GM08714 (cell line): ENCODE measurements at regions not wholly inside any gene's neighbourhood (a gene's known extent, or its start where the extent isn't known, plus 50 kb on each side); places are given as distances from the start of the nearest gene placed in this dataset.
"Not testable (repeated sequence)": the region's sequence is repeated elsewhere in the genome, so short reads cannot be mapped to it uniquely, and the experiment has no call there.

Experiments used
- H3K4me3 ChIP-seq: fragments of 200-500 bp; sonication (Bioruptor generic); 2 replicates; pipeline ENCODE4 v1.5.1; 2014; ENCODE audit warnings: mild to moderate bottlenecking, low read length, inconsistent platforms
- ZNF274 ChIP-seq: IDR thresholded peaks from 2 replicates; pipeline ENCODE4 v1.6.1; 2012; ENCODE audit warnings: mild to moderate bottlenecking, low read depth, low read length

GRCh38 chr1:228953207-228953606 is 217.9 kb downstream of the RHOU start:
- no peak for TF ChIP-seq ZNF274
- no peak overlapping the region for H3K4me3 ChIP-seq

GRCh38 chr1:228953808-228954207 is 218.5 kb downstream of the RHOU start:
- not testable (repeated sequence) for H3K4me3 ChIP-seq

- no peak for TF ChIP-seq ZNF274
- no peak overlapping the region for H3K4me3 ChIP-seq
Observed at GRCh38 chr1:228955691-228956090, 220.4 kb downstream of the RHOU start.

GRCh38 chr1:228956864-228957263 is 221.6 kb downstream of the RHOU start:
- TF ChIP-seq ZNF274: no peak

GRCh38 chr1:228957535-228957934 is 222.3 kb downstream of the RHOU start:
- no peak for TF ChIP-seq ZNF274
- no peak overlapping the region for H3K4me3 ChIP-seq

More at GRCh38 chr1:228956864-228957263, 221.6 kb downstream of the RHOU start:
- H3K4me3 ChIP-seq: no peak overlapping the region

GRCh38 chr1:228958121-228958520 is 222.8 kb downstream of the RHOU start:
- no peak overlapping the region for H3K4me3 ChIP-seq
- no peak for TF ChIP-seq ZNF274

DNA sequence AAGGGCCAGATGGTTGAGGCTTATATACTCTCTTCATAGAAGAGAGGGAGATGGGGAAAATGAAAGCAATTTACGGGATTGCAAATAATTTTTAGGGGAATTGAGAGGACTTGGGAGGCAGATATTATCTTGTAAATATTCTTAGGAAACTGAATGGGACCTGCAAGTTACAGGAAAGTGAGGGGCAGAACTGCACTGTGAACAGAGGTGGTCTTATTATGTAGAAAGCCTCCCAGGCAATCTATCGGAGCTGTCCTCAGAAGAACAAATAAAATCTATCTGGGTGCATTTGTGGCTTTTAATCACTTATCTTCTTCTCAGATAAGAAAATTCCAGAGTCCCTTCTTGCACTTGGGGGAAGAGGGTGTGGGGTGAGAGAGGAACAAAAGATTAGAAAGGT is 223.5 kb downstream of the RHOU start:
- TF ChIP-seq ZNF274: no peak
- H3K4me3 ChIP-seq: no peak overlapping the region

- no peak for TF ChIP-seq ZNF274
- H3K4me3 ChIP-seq: no peak overlapping the region
Observed at GRCh38 chr1:228960705-228961104, 225.4 kb downstream of the RHOU start.

GRCh38 chr1:228961511-228961910 is 226.2 kb downstream of the RHOU start:
- no peak for TF ChIP-seq ZNF274

DNA sequence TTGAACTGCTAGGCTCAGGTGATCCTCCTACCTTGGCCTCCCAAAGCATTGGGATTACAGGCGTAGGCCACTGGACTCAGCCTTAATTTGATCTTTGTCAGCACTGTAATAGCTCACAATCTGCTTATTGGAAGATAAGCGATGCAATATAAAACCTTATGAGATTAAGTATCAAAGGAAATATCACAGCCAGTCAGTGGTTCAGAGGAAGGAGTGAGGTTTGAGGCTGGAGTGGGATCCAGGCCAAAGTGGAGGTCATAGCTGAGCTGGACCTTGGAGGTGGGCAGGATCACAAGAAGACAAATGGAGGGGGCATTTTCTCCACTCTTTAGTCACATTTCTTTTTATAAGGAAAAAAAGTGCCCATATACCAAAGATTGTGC is 228.5 kb downstream of the RHOU start:
- no peak overlapping the region for H3K4me3 ChIP-seq
- no peak for TF ChIP-seq ZNF274

More at GRCh38 chr1:228961511-228961910, 226.2 kb downstream of the RHOU start:
- H3K4me3 ChIP-seq: no peak overlapping the region

DNA sequence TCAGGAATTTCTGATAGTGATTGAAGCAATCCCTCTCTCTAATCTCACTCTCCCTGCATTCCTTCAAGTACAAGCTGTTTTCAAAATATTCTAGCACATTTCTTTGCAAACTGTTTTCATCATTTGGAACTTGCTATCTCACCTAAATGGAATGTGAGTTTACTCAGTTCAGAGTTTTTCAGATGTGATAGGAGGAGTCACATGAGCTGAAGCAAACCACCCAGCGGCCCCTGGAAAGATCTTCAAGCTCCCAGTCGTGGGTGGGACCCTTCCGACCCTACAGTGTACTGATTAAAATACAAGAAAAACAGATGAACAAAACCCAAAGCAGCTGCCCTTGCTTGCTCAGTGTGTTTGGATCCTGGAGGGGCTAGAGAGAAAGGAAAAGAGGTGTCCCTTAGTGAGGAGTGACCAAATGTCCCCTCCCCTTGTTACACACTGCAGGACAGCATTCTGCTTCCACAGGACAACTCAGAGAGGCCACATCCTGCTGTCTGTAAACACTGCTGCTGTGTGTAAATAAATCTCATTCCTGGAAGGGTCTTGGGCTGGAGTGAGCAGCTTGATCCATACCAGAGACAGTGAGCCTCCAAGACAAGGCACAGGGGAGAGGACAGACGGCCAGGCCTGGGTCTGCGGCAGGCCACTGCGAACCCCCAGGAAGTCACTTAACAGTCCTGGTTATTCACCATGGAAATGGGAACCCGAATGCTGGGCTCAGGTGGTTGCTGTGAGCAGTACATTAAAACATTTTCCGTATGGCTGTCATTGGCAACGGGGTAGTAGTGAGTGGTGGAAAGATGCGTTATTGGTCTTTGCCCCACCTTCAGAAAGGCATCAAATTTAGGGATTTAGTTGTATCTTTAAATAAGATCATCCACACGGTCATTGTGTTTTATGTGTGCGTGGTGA is 229.2 kb downstream of the RHOU start:
- no peak for TF ChIP-seq ZNF274
- no peak overlapping the region for H3K4me3 ChIP-seq

DNA sequence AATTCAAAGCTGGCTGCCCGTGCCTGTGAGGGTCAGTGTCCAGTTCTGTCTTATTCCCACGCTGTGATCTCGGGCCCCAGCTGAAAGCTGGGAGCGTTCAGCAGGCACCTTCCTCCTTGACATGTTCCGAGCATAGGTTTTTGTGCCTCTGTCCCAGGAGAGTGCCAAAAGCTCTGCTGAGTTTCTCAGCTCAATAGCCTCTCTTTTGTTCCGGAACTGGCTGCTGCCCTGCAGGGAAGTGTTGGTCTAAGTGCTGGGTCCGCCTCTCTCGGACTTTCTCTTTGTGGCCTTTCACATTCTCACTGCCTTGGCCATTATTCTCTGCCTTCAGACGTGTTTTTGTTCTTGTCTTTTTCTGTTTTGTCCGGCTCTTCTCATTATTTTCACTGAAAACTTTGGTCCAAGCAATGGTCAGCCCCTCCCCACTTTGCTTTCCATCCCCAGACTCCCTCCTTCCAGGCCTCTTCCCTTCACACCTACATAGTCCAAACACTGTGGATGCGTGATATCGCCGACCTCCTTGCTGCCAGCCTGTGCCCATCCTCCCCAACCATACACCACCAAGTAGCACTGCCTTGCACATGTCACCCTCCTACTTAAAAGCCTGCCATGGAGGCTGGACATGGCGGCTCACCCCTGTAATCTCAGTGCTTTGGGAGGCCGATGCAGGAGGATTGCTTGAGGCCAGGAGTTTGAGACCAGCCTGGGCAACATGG is 233.8 kb downstream of the RHOU start:
- TF ChIP-seq ZNF274: no peak
- H3K4me3 ChIP-seq: no peak overlapping the region

- TF ChIP-seq ZNF274: no peak
Observed at GRCh38 chr1:228969953-228970800, 234.9 kb downstream of the RHOU start.

DNA sequence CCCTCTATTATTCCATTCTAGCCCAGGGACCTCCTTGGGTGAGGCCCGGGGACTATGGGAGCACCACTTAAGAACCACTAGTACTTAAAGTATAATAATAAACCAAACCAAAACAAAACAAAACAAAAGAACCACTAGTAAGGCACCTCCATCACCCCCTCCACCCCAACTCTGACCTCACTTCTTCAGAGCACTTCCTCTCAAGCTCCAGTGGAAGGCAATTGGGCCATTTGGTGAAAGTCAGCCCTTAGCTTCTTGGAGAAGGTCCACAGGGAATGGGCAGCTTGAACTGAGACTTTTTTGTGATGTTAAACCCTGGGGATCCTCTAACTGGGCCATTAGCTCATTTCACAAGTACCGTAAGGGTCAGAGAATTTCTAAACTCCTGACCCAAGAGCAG is 237.3 kb downstream of the RHOU start:
- TF ChIP-seq ZNF274: no peak
- no peak overlapping the region for H3K4me3 ChIP-seq

More at GRCh38 chr1:228969953-228970800, 234.9 kb downstream of the RHOU start:
- no peak overlapping the region for H3K4me3 ChIP-seq

- TF ChIP-seq ZNF274: no peak
- no peak overlapping the region for H3K4me3 ChIP-seq
Observed at GRCh38 chr1:228974273-228974672, 239.0 kb downstream of the RHOU start.
